HG02885 (cell line): ENCODE measurements at regions not wholly inside any gene's neighbourhood (a gene's known extent, or its start where the extent isn't known, plus 50 kb on each side); places are given as distances from the start of the nearest gene placed in this dataset.

ENCODE experiments used
- ATAC-seq: cut with Tn5 transposase; IDR thresholded peaks from one replicate; pipeline ENCODE4 v1.9.1; 2021; ENCODE audit warnings: mild to moderate bottlenecking; ENCODE audit not compliant: unreplicated experiment, poor library complexity

DNA sequence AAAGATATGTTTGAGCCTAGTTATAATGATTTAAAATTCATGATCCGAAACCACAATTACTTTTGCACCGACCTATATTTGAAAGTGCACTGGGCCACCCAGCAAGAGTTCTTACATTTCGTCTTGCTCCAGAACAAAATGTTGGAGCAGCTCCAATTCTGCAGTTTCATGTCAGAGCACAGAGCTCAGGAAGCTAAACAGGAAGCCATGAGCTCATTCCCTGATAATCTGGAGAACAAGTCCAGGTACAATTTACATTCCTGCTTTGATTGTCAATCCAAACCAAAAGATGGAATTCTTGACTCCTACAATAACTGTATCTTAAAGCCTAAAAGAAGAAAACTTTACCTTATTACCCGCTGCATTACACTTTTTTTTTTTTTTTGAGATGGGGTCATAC, 131.8 kb downstream of the KCTD12 start:
- ATAC-seq: no peak

DNA sequence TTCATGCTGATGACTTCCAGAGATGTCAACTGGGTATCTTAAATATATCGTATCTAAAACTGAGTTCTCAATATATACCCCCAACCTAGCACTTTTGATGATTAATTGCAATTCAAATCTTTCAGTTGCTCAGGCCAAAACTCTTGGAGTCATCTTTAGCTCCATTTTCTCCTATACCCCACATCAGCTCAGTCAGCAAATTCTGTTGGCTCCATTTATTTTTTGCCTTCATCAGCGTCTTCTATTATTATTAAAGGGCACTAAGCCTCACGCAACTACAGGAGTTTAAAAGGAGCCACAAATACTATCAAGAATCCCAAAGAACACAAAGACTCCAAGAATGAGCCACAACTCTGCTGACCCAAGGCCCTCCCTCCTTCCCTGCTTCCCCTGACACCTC, 134.9 kb downstream of the KCTD12 start:
- ATAC-seq: no peak

- ATAC-seq: no peak
Measured at GRCh38 chr13:76750126-76750525, 136.1 kb downstream of the KCTD12 start.

DNA sequence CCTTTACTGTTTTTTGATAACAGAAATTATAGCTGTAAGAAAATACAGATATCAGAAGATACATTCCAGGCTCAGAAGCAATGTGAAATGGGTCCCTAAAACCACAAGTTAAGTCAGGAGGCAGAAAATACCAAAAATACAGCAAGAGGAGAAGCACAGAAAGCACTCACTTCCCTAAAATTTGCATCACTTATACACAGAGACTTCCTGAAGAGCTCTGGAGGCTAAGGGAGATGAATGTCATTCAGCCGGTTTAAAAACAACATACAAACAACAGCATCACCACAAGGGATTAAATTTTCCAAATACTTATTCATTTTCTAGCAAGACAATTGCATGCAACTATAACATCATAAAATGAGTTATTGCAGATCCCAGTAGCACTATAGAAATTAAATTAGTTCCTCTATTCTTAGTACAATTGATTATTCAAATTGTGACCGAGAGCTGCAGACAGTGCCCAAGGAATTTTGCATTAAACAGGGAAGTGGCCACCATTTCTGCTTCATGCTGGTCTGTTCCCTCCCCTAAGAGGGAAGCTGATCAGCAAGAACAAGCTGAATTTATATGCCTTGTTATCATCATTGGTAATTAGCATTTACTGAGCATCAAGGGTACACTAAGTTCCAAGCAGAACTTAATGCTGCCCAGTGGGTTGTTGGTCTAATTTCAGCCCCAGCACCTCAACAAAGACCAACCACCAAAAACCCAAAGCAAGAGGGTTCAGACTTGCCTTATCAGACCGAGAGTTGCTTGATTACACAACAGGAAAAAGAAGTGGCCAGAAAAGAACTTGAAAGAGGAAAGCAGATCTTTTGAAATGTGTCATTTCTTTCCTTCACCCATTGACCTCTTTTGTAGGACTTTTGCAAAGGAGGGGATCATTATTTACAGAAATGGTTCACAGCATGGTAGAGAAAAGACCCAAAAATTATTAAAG, 140.7 kb downstream of the KCTD12 start:
- ATAC-seq: peak; percentile 87

GRCh38 chr13:76741624-76742023, 144.6 kb downstream of the KCTD12 start:
- ATAC-seq: no peak

- no peak for ATAC-seq
Measured at GRCh38 chr13:76741046-76741445, 145.2 kb downstream of the KCTD12 start.

DNA sequence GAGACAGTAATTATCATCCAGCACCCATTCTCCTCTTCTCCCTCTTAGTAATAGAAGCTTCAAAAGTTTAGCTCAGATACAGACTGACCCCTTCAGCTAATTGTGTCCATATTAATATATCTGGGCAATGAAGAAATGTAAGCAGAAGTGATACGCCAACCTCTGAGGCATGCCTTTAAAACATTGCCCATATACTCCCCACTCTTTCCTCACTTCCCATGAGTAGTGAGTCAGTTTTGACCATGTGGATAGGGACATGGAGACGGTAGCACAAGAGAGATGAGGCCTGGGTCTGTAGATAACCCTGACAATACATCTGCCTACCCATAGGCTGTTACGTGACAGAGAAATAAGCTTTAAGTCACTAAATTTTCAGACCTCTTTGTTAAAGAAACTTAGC, 147.6 kb downstream of the KCTD12 start:
- no peak for ATAC-seq

DNA sequence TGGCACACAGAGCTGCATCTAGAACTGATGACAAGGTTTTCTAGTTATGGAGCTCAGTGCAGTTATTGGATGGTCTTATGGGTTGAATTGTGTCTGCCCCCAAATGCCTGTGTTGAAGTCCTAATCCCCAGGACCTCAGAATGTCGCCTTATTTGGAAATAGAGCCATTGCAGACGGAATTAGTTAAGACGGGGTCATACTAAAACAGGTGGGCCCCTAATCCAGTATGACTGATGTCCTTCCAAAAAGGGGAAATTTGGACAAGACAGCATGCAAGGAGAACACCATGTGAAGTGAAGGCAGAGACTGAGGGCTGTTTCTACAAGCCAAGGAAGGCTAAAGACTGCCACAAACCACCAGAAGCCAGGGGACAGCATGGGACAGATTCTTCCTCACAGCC, 148.7 kb downstream of the KCTD12 start:
- ATAC-seq: no peak

GRCh38 chr13:76735641-76736040, 150.6 kb downstream of the KCTD12 start:
- peak; percentile 85 for ATAC-seq

DNA sequence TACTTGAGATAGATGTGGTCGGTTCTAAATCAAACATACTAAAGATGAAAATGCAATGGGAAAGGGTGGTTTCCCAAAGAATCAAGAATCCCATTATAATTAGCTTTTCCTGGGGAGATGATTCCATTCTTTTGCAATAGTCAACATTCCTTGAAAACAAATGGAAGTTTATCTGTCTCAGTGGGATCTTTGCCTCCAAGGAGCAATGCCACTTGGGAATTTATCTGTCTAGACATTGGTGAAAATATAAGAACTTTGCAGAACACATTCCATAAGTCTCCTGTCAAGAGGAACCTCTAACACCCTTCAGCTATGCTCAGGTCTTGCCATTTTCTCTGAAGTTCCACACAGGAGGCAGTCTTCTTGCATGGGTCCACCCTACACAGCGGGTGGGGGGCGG, 152.5 kb downstream of the KCTD12 start:
- ATAC-seq: no peak

- ATAC-seq: no peak
Measured at GRCh38 chr13:76732367-76732766, 153.8 kb downstream of the KCTD12 start.

DNA sequence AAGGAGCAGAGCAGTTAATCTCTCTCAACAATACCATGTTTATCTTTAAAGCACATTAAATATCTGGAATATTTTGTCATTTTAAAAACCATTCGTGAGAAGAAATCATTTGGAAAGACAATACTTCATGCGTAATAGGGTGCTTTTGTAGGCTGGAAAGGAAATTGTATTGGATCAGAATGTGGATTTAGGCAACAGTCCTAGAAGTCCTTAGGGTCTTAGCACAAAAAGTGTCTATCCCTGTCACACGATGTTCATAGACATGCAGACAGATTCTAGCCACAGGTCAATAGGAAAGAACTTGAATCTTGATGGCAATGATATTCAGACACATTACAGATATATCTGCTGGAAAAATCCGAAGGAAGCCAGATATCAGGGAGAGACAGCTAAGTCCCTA, 156.0 kb downstream of the KCTD12 start:
- ATAC-seq: no peak

- no peak for ATAC-seq
Measured at GRCh38 chr13:76729691-76730090, 156.5 kb downstream of the KCTD12 start.

- no peak for ATAC-seq
Measured at GRCh38 chr13:76725896-76726295, 160.3 kb downstream of the KCTD12 start.

GRCh38 chr13:76725211-76725610, 161.0 kb downstream of the KCTD12 start:
- ATAC-seq: no peak

DNA sequence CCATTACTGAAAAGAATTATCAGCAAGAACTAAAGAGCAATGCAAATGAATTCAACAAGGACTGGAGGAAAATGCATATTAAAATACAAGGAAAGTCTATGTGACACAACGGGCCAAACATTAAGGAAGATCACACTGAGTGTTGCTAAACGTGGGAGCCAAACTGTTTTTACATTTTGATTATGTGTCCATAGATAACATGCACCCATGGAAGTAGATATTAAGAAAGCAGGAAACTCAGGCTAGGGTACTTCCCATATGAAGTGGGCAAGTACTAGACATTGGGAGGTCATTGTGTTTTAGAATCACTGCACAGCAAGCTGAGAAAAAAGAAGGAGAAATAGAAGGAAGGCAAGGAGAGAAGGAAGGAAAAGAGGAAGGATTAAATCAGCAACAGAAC, 161.8 kb downstream of the KCTD12 start:
- ATAC-seq: no peak

GRCh38 chr13:76723551-76724232, 162.5 kb downstream of the KCTD12 start:
- ATAC-seq: peak; percentile 48

GRCh38 chr13:76722782-76723181, 163.4 kb downstream of the KCTD12 start:
- ATAC-seq: no peak

DNA sequence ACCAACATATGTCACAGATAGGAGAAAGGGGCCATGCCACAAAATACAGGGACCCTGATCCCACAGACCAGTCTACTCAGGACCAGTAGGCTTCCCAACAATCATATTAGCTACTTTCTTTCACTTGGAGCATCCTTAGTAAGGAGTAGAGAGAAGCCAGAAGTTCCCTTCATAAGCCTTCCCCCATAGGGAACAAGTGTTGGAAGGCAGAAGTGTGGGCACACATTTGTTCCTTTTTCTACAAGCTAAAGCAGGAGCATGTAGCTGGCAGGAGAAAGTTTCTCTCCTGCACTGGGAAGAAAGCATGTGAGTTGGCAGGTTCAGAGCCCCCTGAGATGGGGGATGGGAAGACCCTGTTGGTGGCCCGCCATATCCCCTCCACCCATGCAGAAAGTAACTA, 165.4 kb downstream of the KCTD12 start:
- ATAC-seq: no peak

DNA sequence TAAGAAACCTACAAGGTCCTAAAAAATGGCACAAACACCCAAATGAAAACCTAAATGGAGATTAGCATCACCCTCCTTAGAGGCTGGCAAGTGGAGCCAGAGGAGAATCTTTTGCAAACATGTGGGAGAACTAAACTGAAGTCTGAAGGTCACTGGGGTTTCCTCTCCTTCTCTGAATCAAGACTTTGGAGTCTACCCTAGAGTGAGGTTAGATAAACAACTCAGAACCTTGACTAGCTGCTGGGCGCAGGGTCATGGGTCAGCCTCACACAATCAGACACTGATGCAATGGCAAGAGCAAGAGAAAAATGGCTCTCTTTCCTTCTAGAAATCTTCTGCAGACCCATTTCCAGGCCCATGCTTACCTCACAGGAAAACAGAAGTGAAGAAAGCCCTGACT, 165.8 kb downstream of the KCTD12 start:
- no peak for ATAC-seq

GRCh38 chr13:76719955-76720354, 166.2 kb downstream of the KCTD12 start:
- no peak for ATAC-seq

GRCh38 chr13:76717092-76717491, 169.1 kb downstream of the KCTD12 start:
- no peak for ATAC-seq
